DOHH2 (cell line): ENCODE measurements at regions not wholly inside any gene's neighbourhood (a gene's known extent, or its start where the extent isn't known, plus 50 kb on each side); places are given as distances from the start of the nearest gene placed in this dataset.

Source experiments
- EZH2phosphoT487 ChIP-seq: fragments of 200-600 bp; sonication (generic); IDR thresholded peaks from 2 replicates; pipeline ENCODE4 v1.6.1; 2017; ENCODE audit warnings: borderline replicate concordance, mild to moderate bottlenecking, antibody characterized with exemption, low read length, moderate library complexity, mixed read lengths
- TF ChIP-seq, protein P1 (sequence below): fragments of 200-600 bp; sonication (generic); IDR thresholded peaks from one replicate; pipeline ENCODE4 v1.5.1; 2014; ENCODE audit warnings: antibody characterized with exemption, mild to moderate bottlenecking, low read depth, low read length; ENCODE audit not compliant: poor library complexity, severe bottlenecking

DNA sequence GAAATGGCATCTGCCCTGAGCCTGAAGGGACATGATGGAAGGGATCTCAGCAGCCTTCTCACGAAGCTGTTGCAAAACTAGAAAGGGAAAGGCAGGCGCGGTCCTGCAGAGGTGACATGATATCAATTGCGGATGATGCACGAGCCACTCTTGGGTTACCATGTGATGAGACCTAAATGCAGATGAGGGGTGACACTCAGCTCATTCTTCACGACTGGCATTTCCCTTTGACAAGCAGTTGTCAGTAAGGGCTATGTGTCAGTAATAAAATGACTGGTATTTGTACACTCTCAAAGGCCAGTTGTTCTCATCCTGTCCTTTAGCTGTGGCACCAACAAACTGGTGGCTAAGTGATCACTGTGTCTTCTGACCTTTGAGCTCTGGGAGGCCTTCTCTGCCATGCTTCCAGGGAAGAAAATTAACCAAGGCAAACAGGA, 273.6 kb downstream of the ETAA1 start:
- TF ChIP-seq, protein P1, sequence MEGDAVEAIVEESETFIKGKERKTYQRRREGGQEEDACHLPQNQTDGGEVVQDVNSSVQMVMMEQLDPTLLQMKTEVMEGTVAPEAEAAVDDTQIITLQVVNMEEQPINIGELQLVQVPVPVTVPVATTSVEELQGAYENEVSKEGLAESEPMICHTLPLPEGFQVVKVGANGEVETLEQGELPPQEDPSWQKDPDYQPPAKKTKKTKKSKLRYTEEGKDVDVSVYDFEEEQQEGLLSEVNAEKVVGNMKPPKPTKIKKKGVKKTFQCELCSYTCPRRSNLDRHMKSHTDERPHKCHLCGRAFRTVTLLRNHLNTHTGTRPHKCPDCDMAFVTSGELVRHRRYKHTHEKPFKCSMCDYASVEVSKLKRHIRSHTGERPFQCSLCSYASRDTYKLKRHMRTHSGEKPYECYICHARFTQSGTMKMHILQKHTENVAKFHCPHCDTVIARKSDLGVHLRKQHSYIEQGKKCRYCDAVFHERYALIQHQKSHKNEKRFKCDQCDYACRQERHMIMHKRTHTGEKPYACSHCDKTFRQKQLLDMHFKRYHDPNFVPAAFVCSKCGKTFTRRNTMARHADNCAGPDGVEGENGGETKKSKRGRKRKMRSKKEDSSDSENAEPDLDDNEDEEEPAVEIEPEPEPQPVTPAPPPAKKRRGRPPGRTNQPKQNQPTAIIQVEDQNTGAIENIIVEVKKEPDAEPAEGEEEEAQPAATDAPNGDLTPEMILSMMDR: no peak
- TF ChIP-seq EZH2phosphoT487: no peak
